HG02763 (cell line): ENCODE measurements at regions not wholly inside any gene's neighbourhood (a gene's known extent, or its start where the extent isn't known, plus 50 kb on each side); places are given as distances from the start of the nearest gene placed in this dataset.

ENCODE experiments used
- ATAC-seq: cut with Tn5 transposase; IDR thresholded peaks from one replicate; pipeline ENCODE4 v1.9.1; 2021; ENCODE audit warnings: mild to moderate bottlenecking, moderate library complexity; ENCODE audit not compliant: unreplicated experiment

DNA sequence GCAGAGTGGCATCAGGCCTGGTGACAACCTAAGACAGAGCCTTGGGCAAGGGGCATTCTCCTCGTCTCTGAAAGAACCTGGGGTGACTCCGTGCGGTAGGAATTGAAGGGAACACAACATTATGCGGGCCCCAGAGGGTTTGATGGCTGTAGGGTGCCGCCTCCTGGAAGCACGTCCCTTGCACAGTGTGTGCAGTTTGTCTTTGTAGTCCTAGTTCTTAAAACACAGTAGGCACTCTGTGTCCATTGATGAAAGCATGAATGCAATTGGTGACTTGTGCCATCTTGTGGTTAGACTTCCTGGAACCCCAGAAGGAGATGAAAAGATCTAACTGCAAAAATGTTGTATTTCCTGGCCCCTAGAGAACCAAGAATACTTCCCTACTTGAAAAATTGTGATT is 279.8 kb downstream of the UTP18 start:
- ATAC-seq = no peak

DNA sequence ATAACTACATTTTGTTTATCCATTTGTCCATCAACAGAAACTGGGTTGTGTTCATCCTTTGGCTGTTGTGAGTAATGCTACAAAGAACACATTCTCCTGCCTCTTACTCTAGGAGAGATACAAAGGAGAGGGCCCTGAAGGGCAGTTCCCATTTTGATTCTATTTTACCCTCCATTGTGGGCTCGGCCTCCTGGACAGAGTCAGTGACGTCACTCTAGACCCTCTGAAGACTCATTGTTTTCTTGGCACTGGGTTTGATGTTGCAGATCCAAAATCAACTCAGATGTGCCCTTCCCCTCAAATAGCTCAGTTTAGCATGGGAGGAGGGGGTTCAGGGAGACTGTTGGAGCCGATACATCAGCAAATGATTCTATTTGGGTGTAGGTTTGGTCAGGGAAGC is 280.9 kb downstream of the UTP18 start:
- ATAC-seq = no peak

DNA sequence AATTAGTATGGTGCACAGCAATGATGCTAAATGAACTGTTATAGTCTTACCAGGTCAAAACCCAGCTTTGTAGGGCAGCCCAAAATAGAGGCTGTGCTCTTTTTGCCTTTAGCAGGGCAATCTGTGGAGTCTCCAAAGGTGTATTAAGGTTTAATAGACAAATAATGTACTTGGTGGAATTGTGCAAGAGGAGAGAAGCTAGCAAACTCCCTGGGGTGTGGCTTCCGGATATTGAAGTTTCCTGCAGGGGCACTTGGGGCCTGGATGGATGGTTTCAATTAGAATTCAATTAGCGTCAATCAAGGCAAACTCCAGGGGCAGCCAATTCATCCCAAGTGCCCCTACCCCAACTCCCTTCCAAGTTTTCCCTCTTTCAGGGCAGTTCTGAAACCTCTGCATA is 285.8 kb downstream of the UTP18 start:
- ATAC-seq = no peak

DNA sequence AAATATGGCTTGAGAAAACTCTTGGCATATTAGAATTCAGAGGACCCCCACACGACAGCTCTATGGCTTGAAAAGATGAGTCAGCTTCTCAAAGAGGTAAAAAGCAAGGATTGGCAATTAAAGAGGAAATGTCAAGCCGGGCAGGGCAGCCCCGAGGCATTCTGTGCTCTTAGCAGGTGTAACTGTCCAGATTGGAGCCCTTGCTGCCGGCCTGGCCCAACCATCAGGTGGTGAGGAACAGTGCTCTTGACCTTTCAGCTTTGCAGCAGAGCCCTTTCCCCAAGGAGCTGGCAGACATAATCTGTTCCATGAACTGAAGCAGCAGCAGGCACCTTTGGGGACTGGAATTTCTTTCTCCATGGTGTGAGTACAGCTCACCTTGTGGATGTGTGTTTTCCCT is 287.8 kb downstream of the UTP18 start:
- no peak for ATAC-seq

DNA sequence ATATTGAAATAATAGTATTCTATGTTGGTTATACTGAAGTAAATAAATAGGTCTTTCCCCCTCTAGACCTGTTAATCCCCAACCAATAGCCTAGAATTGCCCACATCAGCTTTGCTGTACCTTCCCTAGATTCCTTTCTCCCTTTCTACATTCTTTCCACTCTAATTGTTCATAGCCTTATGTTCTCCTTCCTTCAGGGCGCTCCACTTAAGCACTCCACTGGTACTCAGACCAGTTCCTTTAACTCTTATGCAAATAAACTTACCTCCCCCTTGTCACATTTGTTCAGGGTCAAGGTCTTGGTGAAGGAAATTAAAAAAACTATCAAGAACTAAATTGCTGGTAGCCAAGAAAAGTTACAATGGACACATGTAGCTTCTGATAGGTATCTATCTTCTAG is 294.8 kb downstream of the UTP18 start:
- ATAC-seq = no peak

DNA sequence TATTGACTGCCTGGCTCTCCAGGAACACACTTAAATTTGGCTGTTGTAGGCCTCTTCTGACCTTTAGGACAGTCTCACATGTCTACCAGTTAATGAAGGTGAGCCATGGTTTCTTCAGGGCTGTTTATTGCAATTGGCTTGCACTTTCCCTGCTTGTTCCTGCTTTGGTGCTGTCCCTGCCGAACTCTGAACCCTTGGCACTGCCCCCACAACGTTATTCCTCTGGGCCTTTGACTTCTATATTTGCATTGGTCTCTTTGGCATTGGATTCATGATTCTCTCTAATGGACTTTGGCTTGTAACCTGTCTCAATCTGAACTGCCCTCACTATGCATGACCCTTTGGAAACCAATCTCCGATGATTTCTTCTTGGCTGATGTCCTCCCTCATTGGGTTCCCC is 299.4 kb downstream of the UTP18 start:
- no peak for ATAC-seq

DNA sequence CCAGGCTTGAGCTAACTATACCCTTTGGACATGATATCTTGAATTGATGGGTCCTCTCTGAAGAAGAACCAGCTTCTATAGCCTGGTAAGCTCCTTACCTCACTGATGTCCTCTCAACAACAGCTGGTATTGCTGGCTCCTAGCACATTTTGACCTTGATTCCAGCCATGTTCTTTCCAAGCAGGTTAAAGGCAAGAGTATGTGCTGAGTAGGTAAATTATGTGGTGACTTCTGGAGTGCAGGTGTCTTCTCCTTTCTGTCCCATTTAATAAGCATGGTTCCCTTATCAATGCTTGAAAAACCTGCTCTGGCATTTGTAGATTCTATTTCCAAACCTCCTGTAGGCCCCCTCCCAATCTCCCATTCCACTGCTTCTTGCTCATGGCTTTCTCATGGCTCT is 300.1 kb downstream of the UTP18 start:
- no peak for ATAC-seq

DNA sequence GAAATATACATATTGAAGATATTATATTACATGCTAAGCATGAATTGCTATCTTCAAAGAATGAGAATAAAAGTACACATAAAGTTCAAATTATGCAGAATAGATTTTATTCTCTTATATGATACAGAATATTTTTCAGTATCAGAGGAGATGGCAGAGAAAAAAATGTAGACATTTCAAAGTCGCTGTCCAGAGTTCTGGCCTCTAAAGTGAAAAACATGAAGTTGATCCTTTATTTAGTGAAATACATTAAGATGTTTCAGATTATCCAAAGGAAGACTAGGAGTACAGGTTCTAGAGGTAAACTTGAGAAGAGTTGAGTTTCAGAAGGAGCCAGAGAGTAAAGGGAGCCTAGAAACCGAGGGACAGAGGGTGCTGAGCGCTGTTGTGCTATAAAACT is 303.6 kb downstream of the UTP18 start:
- no peak for ATAC-seq

DNA sequence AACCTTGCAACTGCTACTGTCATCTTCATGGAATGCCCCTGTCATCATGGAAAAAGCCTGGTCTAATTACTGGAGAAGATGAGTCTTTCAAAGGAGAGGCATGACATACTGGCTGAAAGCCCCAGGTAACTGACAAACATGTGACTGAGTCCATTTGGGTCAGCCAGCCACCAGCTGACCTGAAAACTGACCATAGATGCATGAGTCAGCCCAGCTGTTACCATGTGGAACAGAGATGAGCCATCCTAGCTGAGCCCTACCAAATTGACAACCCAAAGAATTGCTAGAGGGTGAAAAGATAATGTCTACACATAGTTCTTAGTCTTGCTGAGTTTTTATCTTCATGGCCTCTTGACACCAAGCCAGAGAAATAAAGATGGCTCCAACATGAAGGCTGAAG is 311.8 kb downstream of the UTP18 start:
- no peak for ATAC-seq
